ENCODE measurements at regions not wholly inside any gene's neighbourhood (a gene's known extent, or its start where the extent isn't known, plus 50 kb on each side); places are given as distances from the start of the nearest gene placed in this dataset.

DNA sequence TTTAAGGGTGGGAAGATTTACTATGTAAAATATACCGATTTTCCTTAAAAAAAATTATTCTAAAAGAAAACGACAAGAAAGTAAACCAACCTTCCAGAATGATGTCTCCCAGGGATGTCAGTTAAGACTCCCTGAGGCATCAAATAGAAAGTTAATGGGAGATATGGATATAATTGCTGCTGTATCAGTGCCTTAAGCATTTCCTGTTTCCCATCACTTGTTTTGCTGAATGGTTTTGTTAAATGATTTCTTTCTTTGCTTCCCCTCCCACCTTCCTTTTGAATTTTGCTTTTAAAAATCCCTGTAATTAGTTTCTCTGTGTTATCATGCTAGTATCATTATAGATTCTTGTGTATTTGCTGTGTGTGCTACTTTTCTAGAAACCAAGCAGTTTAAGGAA, 154.3 kb upstream of the CWC22 start:
- Histone ChIP-seq H3K4me1 (ENCODE audit: insufficient read depth, low read length) (no peaks in the 10 kb centered on the region), H4K20me1 (ENCODE audit: insufficient read depth, low read length) (no peaks in the 10 kb centered on the region), H3K79me2 (ENCODE audit: insufficient read depth, low read length) (no peaks in the 10 kb centered on the region), H3K4me2 (ENCODE audit: low read length) (no peak overlapping the region), H3K4me3 (ENCODE audit: insufficient read depth, low read depth, low read length) (no peak overlapping the region), H3K27me3 (ENCODE audit: insufficient read depth, low read length) (no peaks in the 10 kb centered on the region), H2AFZ (ENCODE audit: low read depth, low read length) (no peak overlapping the region), H3K27ac (ENCODE audit: low read depth, low read length) (no peak overlapping the region), H3K9me3 (ENCODE audit: insufficient read depth, low read depth, low read length) (no peaks in the 10 kb centered on the region), H3K9ac (ENCODE audit: low read length) (no peak overlapping the region), H3K36me3 (ENCODE audit: insufficient read depth, low read length) (no peaks in the 10 kb centered on the region)
- Mint-ChIP-seq H3K27ac (ENCODE audit: unreplicated experiment) (no peak overlapping the region), H3K4me1 (ENCODE audit: low read depth, unreplicated experiment) (no peaks in the 10 kb centered on the region), H3K4me3 (ENCODE audit: unreplicated experiment) (no peak overlapping the region), H3K36me3 (ENCODE audit: low read depth, unreplicated experiment) (no peaks in the 10 kb centered on the region), H3K27me3 (ENCODE audit: low read depth, unreplicated experiment) (no peaks in the 10 kb centered on the region), H3K9me3 (ENCODE audit: unreplicated experiment) (no peaks in the 10 kb centered on the region)
- TF ChIP-seq, protein P1, sequence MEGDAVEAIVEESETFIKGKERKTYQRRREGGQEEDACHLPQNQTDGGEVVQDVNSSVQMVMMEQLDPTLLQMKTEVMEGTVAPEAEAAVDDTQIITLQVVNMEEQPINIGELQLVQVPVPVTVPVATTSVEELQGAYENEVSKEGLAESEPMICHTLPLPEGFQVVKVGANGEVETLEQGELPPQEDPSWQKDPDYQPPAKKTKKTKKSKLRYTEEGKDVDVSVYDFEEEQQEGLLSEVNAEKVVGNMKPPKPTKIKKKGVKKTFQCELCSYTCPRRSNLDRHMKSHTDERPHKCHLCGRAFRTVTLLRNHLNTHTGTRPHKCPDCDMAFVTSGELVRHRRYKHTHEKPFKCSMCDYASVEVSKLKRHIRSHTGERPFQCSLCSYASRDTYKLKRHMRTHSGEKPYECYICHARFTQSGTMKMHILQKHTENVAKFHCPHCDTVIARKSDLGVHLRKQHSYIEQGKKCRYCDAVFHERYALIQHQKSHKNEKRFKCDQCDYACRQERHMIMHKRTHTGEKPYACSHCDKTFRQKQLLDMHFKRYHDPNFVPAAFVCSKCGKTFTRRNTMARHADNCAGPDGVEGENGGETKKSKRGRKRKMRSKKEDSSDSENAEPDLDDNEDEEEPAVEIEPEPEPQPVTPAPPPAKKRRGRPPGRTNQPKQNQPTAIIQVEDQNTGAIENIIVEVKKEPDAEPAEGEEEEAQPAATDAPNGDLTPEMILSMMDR (IDR thresholded peaks at IDR 0.05; ENCODE audit: insufficient read depth, low read depth, low read length): no peak
- TF ChIP-seq EZH2 (IDR thresholded peaks at IDR 0.05; ENCODE audit: insufficient read depth, low read length): no peak
- FAIRE-seq (no peak), DNase-seq (ENCODE audit: low read depth) (no peak)

DNA sequence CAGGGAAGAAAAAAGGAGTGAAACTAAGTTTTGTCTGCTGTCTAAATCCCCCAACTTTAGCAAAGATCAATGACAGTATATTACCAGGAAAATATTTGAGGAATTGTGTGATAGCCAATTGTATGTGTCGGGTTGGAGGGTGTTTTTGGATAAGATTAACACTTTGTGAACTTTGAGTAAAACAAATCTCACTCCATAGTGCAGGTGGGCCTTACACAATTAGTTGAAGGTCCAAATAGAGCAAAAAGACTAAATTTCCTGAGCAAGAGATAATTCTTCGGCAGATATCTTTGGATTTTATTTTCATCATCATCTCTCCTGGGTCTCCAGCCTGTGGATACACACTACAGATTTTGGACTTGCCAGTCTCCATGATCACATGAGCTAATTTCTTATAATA, 152.8 kb upstream of the CWC22 start:
- no peak for FAIRE-seq
- H3K4me1 Mint-ChIP-seq (ENCODE audit: low read depth, unreplicated experiment): no peaks in the 10 kb centered on the region

DNA sequence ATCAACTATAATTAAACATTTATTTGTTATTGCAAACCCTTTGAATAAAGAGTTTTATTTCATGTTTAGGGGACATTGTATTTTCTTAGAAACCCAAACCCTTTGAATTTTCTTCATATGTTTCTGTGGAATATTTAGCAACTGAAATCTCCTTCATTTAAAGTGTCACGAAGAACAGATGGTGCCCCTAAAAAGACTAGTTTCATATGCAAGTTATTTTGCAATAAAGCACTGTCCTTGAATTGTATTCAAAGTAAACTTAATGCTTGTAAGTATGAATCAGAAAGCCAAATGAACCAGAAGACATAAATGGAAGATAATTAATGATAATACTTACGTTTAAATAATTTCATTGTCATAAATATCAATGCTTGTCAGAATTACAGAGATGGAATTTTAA, 151.9 kb upstream of the CWC22 start:
- no peak overlapping the region for H3K4me3 Mint-ChIP-seq (ENCODE audit: unreplicated experiment)
- no peaks in the 10 kb centered on the region for H3K36me3 Mint-ChIP-seq (ENCODE audit: low read depth, unreplicated experiment)
- no peaks in the 10 kb centered on the region for H3K9me3 Mint-ChIP-seq (ENCODE audit: unreplicated experiment)
- no peak overlapping the region for H3K9ac ChIP-seq (ENCODE audit: low read length)
- no peaks in the 10 kb centered on the region for H3K36me3 ChIP-seq (ENCODE audit: insufficient read depth, low read length)
- H4K20me1 ChIP-seq (ENCODE audit: insufficient read depth, low read length): no peaks in the 10 kb centered on the region
- no peak overlapping the region for H3K27ac Mint-ChIP-seq (ENCODE audit: unreplicated experiment)
- no peak overlapping the region for H3K27ac ChIP-seq (ENCODE audit: low read depth, low read length)
- H2AFZ ChIP-seq (ENCODE audit: low read depth, low read length): no peak overlapping the region
- H3K27me3 ChIP-seq (ENCODE audit: insufficient read depth, low read length): no peaks in the 10 kb centered on the region
- no peaks in the 10 kb centered on the region for H3K9me3 ChIP-seq (ENCODE audit: insufficient read depth, low read depth, low read length)
- H3K4me2 ChIP-seq (ENCODE audit: low read length): no peak overlapping the region
- no peak overlapping the region for H3K4me3 ChIP-seq (ENCODE audit: insufficient read depth, low read depth, low read length)
- FAIRE-seq (no peak), DNase-seq (ENCODE audit: low read depth) (no peak)
- TF ChIP-seq, protein P1 (IDR thresholded peaks at IDR 0.05; ENCODE audit: insufficient read depth, low read depth, low read length): no peak
- TF ChIP-seq EZH2 (IDR thresholded peaks at IDR 0.05; ENCODE audit: insufficient read depth, low read length): no peak
- H3K4me1 Mint-ChIP-seq (ENCODE audit: low read depth, unreplicated experiment): no peaks in the 10 kb centered on the region
- no peaks in the 10 kb centered on the region for H3K27me3 Mint-ChIP-seq (ENCODE audit: low read depth, unreplicated experiment)
- no peaks in the 10 kb centered on the region for H3K79me2 ChIP-seq (ENCODE audit: insufficient read depth, low read length)
- H3K4me1 ChIP-seq (ENCODE audit: insufficient read depth, low read length): no peaks in the 10 kb centered on the region

More for the DNA sequence above, 152.8 kb upstream of the CWC22 start:
- H3K4me3 Mint-ChIP-seq (ENCODE audit: unreplicated experiment): no peak overlapping the region
- H3K36me3 Mint-ChIP-seq (ENCODE audit: low read depth, unreplicated experiment): no peaks in the 10 kb centered on the region
- no peak overlapping the region for H2AFZ ChIP-seq (ENCODE audit: low read depth, low read length)
- H3K27ac ChIP-seq (ENCODE audit: low read depth, low read length): no peak overlapping the region
- no peak overlapping the region for H3K4me3 ChIP-seq (ENCODE audit: insufficient read depth, low read depth, low read length)
- no peaks in the 10 kb centered on the region for H3K27me3 Mint-ChIP-seq (ENCODE audit: low read depth, unreplicated experiment)
- no peaks in the 10 kb centered on the region for H3K9me3 Mint-ChIP-seq (ENCODE audit: unreplicated experiment)
- no peaks in the 10 kb centered on the region for H3K9me3 ChIP-seq (ENCODE audit: insufficient read depth, low read depth, low read length)
- H3K4me1 ChIP-seq (ENCODE audit: insufficient read depth, low read length): no peaks in the 10 kb centered on the region
- no peaks in the 10 kb centered on the region for H3K36me3 ChIP-seq (ENCODE audit: insufficient read depth, low read length)
- no peak overlapping the region for H3K27ac Mint-ChIP-seq (ENCODE audit: unreplicated experiment)
- no peak overlapping the region for H3K4me2 ChIP-seq (ENCODE audit: low read length)
- H3K79me2 ChIP-seq (ENCODE audit: insufficient read depth, low read length): no peaks in the 10 kb centered on the region
- H4K20me1 ChIP-seq (ENCODE audit: insufficient read depth, low read length): no peaks in the 10 kb centered on the region
- no peaks in the 10 kb centered on the region for H3K27me3 ChIP-seq (ENCODE audit: insufficient read depth, low read length)
- no peak for DNase-seq (ENCODE audit: low read depth)
- TF ChIP-seq, protein P1 (IDR thresholded peaks at IDR 0.05; ENCODE audit: insufficient read depth, low read depth, low read length): no peak
- no peak for TF ChIP-seq EZH2 (IDR thresholded peaks at IDR 0.05; ENCODE audit: insufficient read depth, low read length)
- no peak overlapping the region for H3K9ac ChIP-seq (ENCODE audit: low read length)

All from astrocyte (in vitro differentiated cells and primary cell).